ENCODE measurements at regions not wholly inside any gene's neighbourhood (a gene's known extent, or its start where the extent isn't known, plus 50 kb on each side); places are given as distances from the start of the nearest gene placed in this dataset.

- no peak overlapping the region for H3K4me3 Mint-ChIP-seq (ENCODE audit: unreplicated experiment)
- H3K4me1 Mint-ChIP-seq (ENCODE audit: low read depth, unreplicated experiment) = no peaks in the 10 kb centered on the region
- TF ChIP-seq CTCF (IDR thresholded peaks at IDR 0.05; ENCODE audit: partially characterized antibody, unreplicated experiment) = no peak
- no peaks in the 10 kb centered on the region for H3K36me3 Mint-ChIP-seq (ENCODE audit: unreplicated experiment)
- H3K27ac Mint-ChIP-seq (ENCODE audit: unreplicated experiment) = no peak overlapping the region
- H3K9me3 Mint-ChIP-seq (ENCODE audit: unreplicated experiment) = no peaks in the 10 kb centered on the region
- no peaks in the 10 kb centered on the region for H3K27me3 Mint-ChIP-seq (ENCODE audit: unreplicated experiment)
- DNase-seq = no peak
These were observed 161.5 kb upstream of the EPHA5 start for GRCh38 chr4:65831828-65832227.

- no peak for DNase-seq
- H3K9me3 Mint-ChIP-seq (ENCODE audit: unreplicated experiment) = no peaks in the 10 kb centered on the region
- H3K4me3 Mint-ChIP-seq (ENCODE audit: unreplicated experiment) = no peak overlapping the region
- no peak for TF ChIP-seq CTCF (IDR thresholded peaks at IDR 0.05; ENCODE audit: partially characterized antibody, unreplicated experiment)
- H3K36me3 Mint-ChIP-seq (ENCODE audit: unreplicated experiment) = no peaks in the 10 kb centered on the region
- no peaks in the 10 kb centered on the region for H3K27me3 Mint-ChIP-seq (ENCODE audit: unreplicated experiment)
- no peaks in the 10 kb centered on the region for H3K4me1 Mint-ChIP-seq (ENCODE audit: low read depth, unreplicated experiment)
- no peak overlapping the region for H3K27ac Mint-ChIP-seq (ENCODE audit: unreplicated experiment)
These were observed 154.9 kb upstream of the EPHA5 start for GRCh38 chr4:65825116-65825753.

- DNase-seq = no peak
- Mint-ChIP-seq H3K36me3 (ENCODE audit: unreplicated experiment) (no peaks in the 10 kb centered on the region), H3K27ac (ENCODE audit: unreplicated experiment) (no peak overlapping the region), H3K4me1 (ENCODE audit: low read depth, unreplicated experiment) (no peaks in the 10 kb centered on the region), H3K4me3 (ENCODE audit: unreplicated experiment) (no peak overlapping the region), H3K27me3 (ENCODE audit: unreplicated experiment) (no peaks in the 10 kb centered on the region), H3K9me3 (ENCODE audit: unreplicated experiment) (peaks cover 4% of the 10 kb centered on the region)
- TF ChIP-seq CTCF (IDR thresholded peaks at IDR 0.05; ENCODE audit: partially characterized antibody, unreplicated experiment) = no peak
These were observed 148.9 kb upstream of the EPHA5 start for GRCh38 chr4:65819192-65819591.

- no peak for DNase-seq
- no peak overlapping the region for H3K27ac Mint-ChIP-seq (ENCODE audit: unreplicated experiment)
- H3K27me3 Mint-ChIP-seq (ENCODE audit: unreplicated experiment) = no peaks in the 10 kb centered on the region
- peaks cover under 1% of the 10 kb centered on the region for H3K36me3 Mint-ChIP-seq (ENCODE audit: unreplicated experiment)
- no peaks in the 10 kb centered on the region for H3K9me3 Mint-ChIP-seq (ENCODE audit: unreplicated experiment)
- no peak overlapping the region for H3K4me3 Mint-ChIP-seq (ENCODE audit: unreplicated experiment)
- no peaks in the 10 kb centered on the region for H3K4me1 Mint-ChIP-seq (ENCODE audit: low read depth, unreplicated experiment)
- TF ChIP-seq CTCF (IDR thresholded peaks at IDR 0.05; ENCODE audit: partially characterized antibody, unreplicated experiment) = no peak
These were observed 135.6 kb upstream of the EPHA5 start for GRCh38 chr4:65805936-65806335.

GRCh38 chr4:65799513-65799912 is 129.2 kb upstream of the EPHA5 start:
- no peak for TF ChIP-seq CTCF (IDR thresholded peaks at IDR 0.05; ENCODE audit: partially characterized antibody, unreplicated experiment)
- H3K9me3 Mint-ChIP-seq (ENCODE audit: unreplicated experiment) = no peaks in the 10 kb centered on the region
- H3K36me3 Mint-ChIP-seq (ENCODE audit: unreplicated experiment) = no peaks in the 10 kb centered on the region
- no peak overlapping the region for H3K4me3 Mint-ChIP-seq (ENCODE audit: unreplicated experiment)
- H3K27me3 Mint-ChIP-seq (ENCODE audit: unreplicated experiment) = no peaks in the 10 kb centered on the region
- H3K4me1 Mint-ChIP-seq (ENCODE audit: low read depth, unreplicated experiment) = no peaks in the 10 kb centered on the region
- no peak for DNase-seq
- H3K27ac Mint-ChIP-seq (ENCODE audit: unreplicated experiment) = no peak overlapping the region
